HEK293T (cell line): ENCODE measurements at regions not wholly inside any gene's neighbourhood (a gene's known extent, or its start where the extent isn't known, plus 50 kb on each side); places are given as distances from the start of the nearest gene placed in this dataset.
A peak's percentile ranks its signal among the peaks of the same experiment; 100 is the strongest.

Source experiments
- CTCF ChIA-PET: fragments of 350-600 bp; formaldehyde crosslinking; extraction: SDS; loops from one replicate; lab custom pipeline; 2021; ENCODE audit warnings: antibody characterized with exemption, inconsistent platforms; lab: Yijun Ruan, JAX
- POLR2A ChIA-PET: fragments of 350-600 bp; formaldehyde crosslinking; extraction: SDS; loops from one replicate; lab custom pipeline; 2020; ENCODE audit warnings: antibody characterized with exemption, inconsistent platforms; lab: Yijun Ruan, JAX
- DNase-seq: peaks from one replicate; pipeline ENCODE4 v3.0.0; 2012; ENCODE audit warnings: mixed read lengths; ENCODE audit errors: extremely low spot score
- ARNT ChIP-seq: fragments of 450-650 bp; IDR thresholded peaks from 2 replicates; pipeline ENCODE4 v1.6.1; 2017; ENCODE audit warnings: mild to moderate bottlenecking
- BHLHE40 ChIP-seq: fragments of 450-650 bp; IDR thresholded peaks from 2 replicates; pipeline ENCODE4 v1.6.1; 2016; ENCODE audit warnings: mild to moderate bottlenecking, moderate library complexity, borderline replicate concordance
- CTBP1 ChIP-seq: fragments of 450-650 bp; IDR thresholded peaks from 2 replicates; pipeline ENCODE4 v1.6.1; 2016; ENCODE audit warnings: borderline replicate concordance
- ELF4 ChIP-seq: fragments of 450-650 bp; IDR thresholded peaks from 2 replicates; pipeline ENCODE4 v1.6.1; 2017; ENCODE audit warnings: antibody characterized with exemption
- FOXA1 ChIP-seq: fragments of 450-650 bp; IDR thresholded peaks from 2 replicates; pipeline ENCODE4 v1.6.1; 2016; ENCODE audit warnings: mild to moderate bottlenecking
- FOXK2 ChIP-seq: fragments of 450-650 bp; IDR thresholded peaks from 2 replicates; pipeline ENCODE4 v1.6.1; 2016; ENCODE audit warnings: mild to moderate bottlenecking
- FOXM1 ChIP-seq: fragments of 450-650 bp; IDR thresholded peaks from 2 replicates; pipeline ENCODE4 v1.6.1; 2017; ENCODE audit warnings: mild to moderate bottlenecking, borderline replicate concordance
- HDGF ChIP-seq: fragments of 450-650 bp; IDR thresholded peaks from 2 replicates; pipeline ENCODE4 v1.6.1; 2017; ENCODE audit warnings: antibody characterized with exemption, borderline replicate concordance
- L3MBTL2 ChIP-seq: fragments of 450-650 bp; conservative IDR thresholded peaks from 2 replicates; pipeline ENCODE4 v1.6.1; 2016; ENCODE audit warnings: mild to moderate bottlenecking
- LEF1 ChIP-seq: fragments of 450-650 bp; IDR thresholded peaks from 2 replicates; pipeline ENCODE4 v1.6.1; 2017; ENCODE audit warnings: mild to moderate bottlenecking, borderline replicate concordance
- NFRKB ChIP-seq: fragments of 450-650 bp; IDR thresholded peaks from 2 replicates; pipeline ENCODE4 v1.6.1; 2016; ENCODE audit warnings: mild to moderate bottlenecking, moderate library complexity
- SP1 ChIP-seq: fragments of 450-650 bp; IDR thresholded peaks from 2 replicates; pipeline ENCODE4 v1.6.1; 2017
- SUZ12 ChIP-seq: fragments of 450-650 bp; IDR thresholded peaks from 2 replicates; pipeline ENCODE4 v1.6.1; 2016; ENCODE audit warnings: mild to moderate bottlenecking
- TARDBP ChIP-seq: fragments of 450-650 bp; IDR thresholded peaks from 2 replicates; pipeline ENCODE4 v1.6.1; 2016
- ZNF384 ChIP-seq: fragments of 450-650 bp; IDR thresholded peaks from 2 replicates; pipeline ENCODE4 v1.6.1; 2016
- TF ChIP-seq, protein P1 (sequence below): fragments of 450-650 bp; IDR thresholded peaks from 2 replicates; pipeline ENCODE4 v1.6.1; 2016

DNA sequence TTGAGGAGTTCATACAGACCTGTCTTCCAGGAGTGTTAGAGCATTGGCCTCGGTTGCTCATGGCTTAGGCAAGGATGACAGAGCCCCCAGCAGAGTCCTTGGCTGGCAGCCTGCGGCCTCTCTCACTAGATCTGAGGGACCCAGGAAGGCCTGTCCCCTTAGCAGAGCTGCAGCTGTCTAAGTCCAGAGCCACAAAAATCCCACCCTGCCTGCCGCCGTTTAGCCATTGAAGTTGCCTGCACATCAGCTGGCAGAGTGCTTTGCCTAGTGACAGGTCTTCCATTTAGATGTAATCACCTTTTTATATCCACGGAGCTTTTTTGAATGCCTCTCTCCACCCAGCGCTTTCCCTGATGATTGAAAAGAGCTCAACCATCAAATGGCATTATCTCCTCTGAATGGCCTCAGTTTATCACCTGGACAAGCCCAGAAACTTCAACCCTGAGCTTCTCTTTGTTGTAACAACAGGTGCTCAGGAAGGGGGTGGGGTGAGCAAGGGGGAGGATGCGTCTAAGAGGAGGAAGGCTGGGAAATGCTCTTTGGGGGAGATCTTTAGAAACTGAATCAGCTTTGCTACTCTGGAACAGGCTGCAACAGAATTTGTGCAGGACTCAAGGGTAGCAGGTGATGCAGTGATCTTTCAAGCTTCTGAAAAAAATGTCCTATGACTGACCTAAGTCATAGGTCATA lies 71.9 kb downstream of the TNP1 start:
- POLR2A ChIA-PET, result no interaction called here
- TF ChIP-seq FOXM1 (no peak), BHLHE40 (no peak)
- no peak for DNase-seq
- CTCF ChIA-PET, result interaction anchor here (0.7 kb wide), 1 partner anchor 94 kb away, joined by 3 read pairs; no protein-coding TSS in a partner anchor

DNA sequence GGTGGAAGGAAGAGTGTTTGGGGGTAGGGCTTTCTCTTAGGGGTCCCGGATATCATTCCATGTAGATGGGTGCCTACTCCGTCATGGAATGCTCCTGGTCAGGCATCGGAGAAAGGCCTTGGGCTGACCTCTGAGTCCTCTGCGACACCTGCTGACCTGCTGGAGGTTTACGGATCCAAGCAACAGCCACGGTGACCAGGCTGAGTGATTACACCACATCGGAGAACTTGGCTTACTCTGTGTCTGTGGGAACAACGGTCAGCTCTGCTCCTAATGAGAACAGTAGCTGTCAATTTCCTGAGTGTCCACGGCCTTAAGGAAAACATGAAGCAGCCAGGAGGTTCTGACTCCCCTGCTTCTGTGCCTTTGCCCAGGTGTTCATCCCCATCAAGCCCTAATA lies 73.2 kb downstream of the TNP1 start:
- ChIA-PET CTCF (no interaction called here), POLR2A (no interaction called here)
- TF ChIP-seq HDGF (no peak), SP1 (no peak), L3MBTL2 (no peak), ZNF384 (no peak), ELF4 (no peak), FOXK2 (no peak), FOXA1 (no peak)
- TF ChIP-seq, protein P1, sequence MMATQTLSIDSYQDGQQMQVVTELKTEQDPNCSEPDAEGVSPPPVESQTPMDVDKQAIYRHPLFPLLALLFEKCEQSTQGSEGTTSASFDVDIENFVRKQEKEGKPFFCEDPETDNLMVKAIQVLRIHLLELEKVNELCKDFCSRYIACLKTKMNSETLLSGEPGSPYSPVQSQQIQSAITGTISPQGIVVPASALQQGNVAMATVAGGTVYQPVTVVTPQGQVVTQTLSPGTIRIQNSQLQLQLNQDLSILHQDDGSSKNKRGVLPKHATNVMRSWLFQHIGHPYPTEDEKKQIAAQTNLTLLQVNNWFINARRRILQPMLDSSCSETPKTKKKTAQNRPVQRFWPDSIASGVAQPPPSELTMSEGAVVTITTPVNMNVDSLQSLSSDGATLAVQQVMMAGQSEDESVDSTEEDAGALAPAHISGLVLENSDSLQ, result no peak
- DNase-seq, result no peak

DNA sequence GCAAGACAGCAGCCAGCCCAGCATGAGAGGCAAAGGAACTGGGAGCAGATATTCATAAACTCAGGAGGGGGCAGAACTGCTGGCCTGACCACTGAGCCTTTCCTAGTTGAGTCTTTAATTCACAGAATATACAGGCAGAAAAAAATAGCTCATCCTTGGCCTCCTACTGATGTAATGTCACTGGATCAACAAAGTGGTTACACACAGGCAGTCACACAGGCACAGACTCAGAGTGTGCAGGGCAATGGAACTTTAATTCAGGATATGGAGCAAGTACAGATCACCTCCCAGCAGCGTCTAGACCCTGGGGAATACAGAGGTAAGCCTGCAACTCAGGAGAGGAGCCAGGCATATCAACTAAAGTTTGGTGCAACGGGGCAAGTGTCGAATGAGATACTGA lies 75.4 kb downstream of the TNP1 start:
- no peak for TF ChIP-seq CTBP1
- no peak for TF ChIP-seq SUZ12
- no peak for TF ChIP-seq TARDBP
- TF ChIP-seq FOXA1, result no peak
- no peak for TF ChIP-seq ELF4
- no peak for TF ChIP-seq BHLHE40
- TF ChIP-seq ZNF384, result no peak
- TF ChIP-seq LEF1, result no peak
- TF ChIP-seq, protein P1, result no peak
- no peak for TF ChIP-seq FOXM1
- TF ChIP-seq FOXK2, result no peak
- TF ChIP-seq L3MBTL2, result no peak
- TF ChIP-seq ARNT, result no peak
- TF ChIP-seq NFRKB, result no peak
- no peak for TF ChIP-seq SP1
- DNase-seq, result no peak
- CTCF ChIA-PET, result no interaction called here
- POLR2A ChIA-PET, result no interaction called here

DNA sequence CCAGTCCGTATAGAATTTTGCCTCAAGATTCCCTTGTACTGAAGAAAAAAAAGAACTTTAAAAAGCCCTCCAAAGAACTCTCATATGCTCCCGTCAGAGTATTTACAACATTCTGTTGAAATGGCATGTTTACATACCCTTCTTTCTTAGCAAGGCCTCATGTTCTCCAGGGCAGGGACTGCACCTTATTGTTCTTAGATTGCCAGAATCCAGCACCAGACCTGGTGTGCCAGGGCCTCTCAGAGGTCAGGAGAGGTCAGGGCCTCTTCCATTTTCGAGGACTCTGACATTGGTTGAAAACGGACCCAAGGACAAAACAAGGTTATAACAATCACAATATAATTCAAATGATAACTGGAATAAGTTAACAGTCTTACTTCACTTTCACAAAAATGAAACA lies 78.2 kb downstream of the TNP1 start:
- TF ChIP-seq CTBP1, result no peak
- TF ChIP-seq FOXA1, result no peak
- no peak for TF ChIP-seq BHLHE40
- POLR2A ChIA-PET, result no interaction called here
- CTCF ChIA-PET, result no interaction called here
- no peak for DNase-seq

DNA sequence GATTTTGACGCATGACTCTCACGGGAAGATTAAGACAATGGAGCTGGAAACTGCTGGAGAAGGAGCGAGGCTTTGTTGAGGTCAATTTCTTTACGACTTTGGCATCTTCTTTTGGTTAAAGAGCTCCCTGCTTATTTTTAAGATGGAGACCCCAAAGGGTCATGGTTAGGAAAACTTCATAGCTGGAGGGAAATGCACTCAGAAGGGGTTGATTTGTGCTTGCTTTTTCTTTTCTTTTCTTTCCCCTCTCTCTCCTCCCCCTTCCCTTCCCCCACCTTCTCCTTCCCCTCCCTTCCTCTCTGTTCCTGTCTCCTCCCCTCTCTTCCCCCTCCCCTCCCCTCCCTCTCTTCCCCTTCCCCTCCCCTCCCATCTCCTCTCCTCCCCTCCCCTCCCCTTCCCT lies 79.0 kb downstream of the TNP1 start:
- ChIA-PET POLR2A (no interaction called here), CTCF (no interaction called here)
- no peak for DNase-seq
- TF ChIP-seq HDGF, result no peak
- no peak for TF ChIP-seq LEF1
- TF ChIP-seq CTBP1, result no peak
- TF ChIP-seq, protein P1, result no peak
- TF ChIP-seq L3MBTL2, result no peak
- no peak for TF ChIP-seq FOXM1
- no peak for TF ChIP-seq NFRKB

DNA sequence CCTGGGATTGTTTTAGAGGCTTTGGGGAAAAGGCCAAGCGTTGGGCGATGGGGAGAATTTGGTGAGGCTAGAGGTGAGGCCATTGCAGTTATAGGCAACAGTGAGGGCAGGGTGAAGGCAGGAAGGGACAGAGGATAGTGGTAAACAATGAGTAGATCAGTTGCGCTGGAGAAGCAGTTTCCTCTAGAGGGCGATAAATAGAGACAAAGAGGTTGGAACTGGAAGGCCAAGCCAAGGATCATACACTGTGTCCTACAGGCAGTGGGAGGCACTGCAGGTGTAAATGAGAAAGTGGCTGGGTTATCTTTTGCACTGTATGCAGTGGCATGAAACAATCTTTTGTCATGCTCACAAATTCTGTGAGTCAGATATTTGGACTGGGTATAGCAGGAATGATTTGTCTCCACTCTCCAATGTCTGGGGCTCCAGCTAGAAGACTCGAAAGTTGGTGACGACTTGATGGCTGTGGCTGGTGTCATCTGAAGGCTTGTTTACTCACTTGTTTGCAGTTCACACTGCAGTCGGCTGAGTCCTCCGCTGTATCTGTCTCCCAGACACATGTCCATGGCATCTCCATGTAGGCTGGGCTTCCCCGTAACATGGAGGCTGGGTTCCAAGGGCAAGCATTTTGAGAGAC lies 82.1 kb downstream of the TNP1 start:
- ChIA-PET POLR2A (no interaction called here), CTCF (no interaction called here)
- peak; percentile 81 for DNase-seq
- TF ChIP-seq ELF4 (no peak), SP1 (no peak), ZNF384 (no peak), CTBP1 (no peak), FOXA1 (no peak), HDGF (no peak), SUZ12 (no peak), BHLHE40 (no peak), L3MBTL2 (no peak), NFRKB (no peak)
